Stimulated activated CD4-positive, alpha-beta T cell treated with anti-CD3 and anti-CD28 coated beads, TNF-alpha, amount 100 ng/mL, for 24 hours (primary cell): ENCODE measurements at regions not wholly inside any gene's neighbourhood (a gene's known extent, or its start where the extent isn't known, plus 50 kb on each side); places are given as distances from the start of the nearest gene placed in this dataset.

Experiments used
- DNase-seq, 3 experiments: peaks; one replicate each; pipeline ENCODE4 v3.0.0-alpha.2; 2020; ENCODE audit warnings: low read depth in 3 of 3

GRCh38 chr12:77406219-77406905 is 341.0 kb upstream of the E2F7 start:
- DNase-seq = no peak

GRCh38 chr12:77402716-77403115 is 337.3 kb upstream of the E2F7 start:
- DNase-seq = no peak

GRCh38 chr12:77401770-77402081 is 336.4 kb upstream of the E2F7 start:
- no peak for DNase-seq

GRCh38 chr12:77401064-77401769 is 335.8 kb upstream of the E2F7 start:
- no peak for DNase-seq

GRCh38 chr12:77392467-77393088 is 327.2 kb upstream of the E2F7 start:
- DNase-seq = no peak

- no peak for DNase-seq
Measured at GRCh38 chr12:77388445-77389265, 323.3 kb upstream of the E2F7 start.

- DNase-seq = no peak
Measured at GRCh38 chr12:77387671-77388070, 322.3 kb upstream of the E2F7 start.

GRCh38 chr12:77387214-77387613 is 321.8 kb upstream of the E2F7 start:
- DNase-seq = no peak

- DNase-seq = no peak
Measured at GRCh38 chr12:77384941-77385340, 319.6 kb upstream of the E2F7 start.

- DNase-seq = no peak
Measured at GRCh38 chr12:77382096-77382742, 316.9 kb upstream of the E2F7 start.

- no peak for DNase-seq
Measured at GRCh38 chr12:77377622-77378021, 312.3 kb upstream of the E2F7 start.

- DNase-seq = no peak
Measured at GRCh38 chr12:77377116-77377515, 311.7 kb upstream of the E2F7 start.

GRCh38 chr12:77374673-77375072 is 309.3 kb upstream of the E2F7 start:
- DNase-seq = no peak

- no peak for DNase-seq
Measured at GRCh38 chr12:77372494-77372893, 307.1 kb upstream of the E2F7 start.

GRCh38 chr12:77372026-77372425 is 306.7 kb upstream of the E2F7 start:
- DNase-seq = no peak

- no peak for DNase-seq
Measured at GRCh38 chr12:77368379-77368778, 303.0 kb upstream of the E2F7 start.

- no peak for DNase-seq
Measured at GRCh38 chr12:77366616-77367015, 301.2 kb upstream of the E2F7 start.

GRCh38 chr12:77364400-77364799 is 299.0 kb upstream of the E2F7 start:
- no peak for DNase-seq

- DNase-seq = no peak
Measured at GRCh38 chr12:77362509-77363210, 297.3 kb upstream of the E2F7 start.

GRCh38 chr12:77357655-77358054 is 292.3 kb upstream of the E2F7 start:
- DNase-seq = no peak

GRCh38 chr12:77354766-77355362 is 289.5 kb upstream of the E2F7 start:
- DNase-seq = no peak
